Activated naive CD8-positive, alpha-beta T cell treated with anti-CD3 and anti-CD28 coated beads, Interleukin-2, amount 50 U/mL, for 16 hours (primary cell): ENCODE measurements at regions not wholly inside any gene's neighbourhood (a gene's known extent, or its start where the extent isn't known, plus 50 kb on each side); places are given as distances from the start of the nearest gene placed in this dataset.

ENCODE experiments used
- DNase-seq: peaks from one replicate; pipeline ENCODE4 v3.0.0-alpha.2; 2020; ENCODE audit warnings: low read depth, low spot score

- DNase-seq: no peak
Observed at GRCh38 chrX:39875834-39876628, 221.7 kb downstream of the BCOR start.

GRCh38 chrX:39877905-39878304 is 219.9 kb downstream of the BCOR start:
- no peak for DNase-seq

- DNase-seq: no peak
Observed at GRCh38 chrX:39883666-39884065, 214.1 kb downstream of the BCOR start.

DNA sequence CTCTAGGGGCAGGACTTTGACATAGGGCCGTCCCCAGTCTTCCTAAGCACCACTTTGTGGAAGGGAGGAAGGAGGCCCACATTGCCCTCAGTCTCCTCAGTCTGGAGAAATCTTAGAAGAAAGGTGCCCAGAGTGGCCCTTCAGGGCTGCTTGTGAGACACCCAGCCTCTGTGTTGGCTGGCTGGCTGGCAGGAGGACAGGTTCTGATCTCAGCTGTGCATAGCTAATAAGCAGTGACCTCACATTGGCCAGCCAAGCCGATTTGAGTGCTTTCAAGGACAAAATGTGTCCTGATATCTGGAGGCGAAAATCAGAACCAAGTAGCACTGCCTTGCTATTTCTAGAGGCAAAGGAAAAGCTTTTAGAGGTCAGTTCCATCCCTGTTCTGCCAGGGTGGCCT is 211.5 kb downstream of the BCOR start:
- no peak for DNase-seq

GRCh38 chrX:39888730-39889129 is 209.0 kb downstream of the BCOR start:
- DNase-seq: no peak

DNA sequence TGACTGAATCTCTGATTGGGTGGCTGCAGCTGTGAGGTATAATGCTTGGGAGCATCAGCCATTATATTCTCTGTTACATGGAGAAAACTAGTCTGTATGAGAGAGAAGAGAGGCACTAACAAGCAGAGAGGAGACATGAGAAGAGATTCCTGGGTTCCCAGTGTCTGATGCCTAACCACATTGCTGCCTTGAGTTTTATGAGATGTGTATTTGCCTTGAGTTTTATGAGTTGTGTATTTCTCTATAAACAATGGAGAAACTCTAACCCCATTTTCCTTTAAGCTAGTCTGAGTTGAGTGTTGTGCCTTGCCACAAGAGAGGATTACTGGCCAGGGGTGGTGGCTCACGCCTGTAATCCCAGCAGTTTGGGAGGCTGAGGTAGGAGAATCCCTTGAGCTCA is 208.1 kb downstream of the BCOR start:
- DNase-seq: no peak

GRCh38 chrX:39890807-39891206 is 207.0 kb downstream of the BCOR start:
- DNase-seq: no peak

- no peak for DNase-seq
Observed at GRCh38 chrX:39891781-39892180, 206.0 kb downstream of the BCOR start.

GRCh38 chrX:39893417-39894338 is 204.1 kb downstream of the BCOR start:
- no peak for DNase-seq

DNA sequence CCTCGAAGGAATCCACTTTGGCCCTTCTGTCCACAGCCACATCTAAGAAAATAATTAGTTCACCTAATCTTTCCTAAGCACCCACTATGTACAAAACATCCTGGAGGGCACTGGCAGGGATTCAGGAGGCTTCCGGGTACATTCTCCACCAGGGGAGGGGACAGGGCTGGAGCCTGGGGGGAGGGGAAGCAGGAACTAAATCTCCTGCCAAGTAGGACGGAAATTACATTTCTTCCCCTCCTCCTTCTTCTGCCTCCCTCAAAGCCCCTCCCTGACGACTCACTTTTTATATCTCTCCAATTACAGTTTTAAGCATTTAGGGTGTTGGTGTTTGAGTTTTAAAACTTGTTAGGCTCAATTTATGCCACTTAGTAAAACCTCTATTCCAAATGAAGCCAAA is 203.1 kb downstream of the BCOR start:
- no peak for DNase-seq

GRCh38 chrX:39895218-39896110 is 202.3 kb downstream of the BCOR start:
- DNase-seq: no peak

GRCh38 chrX:39896951-39897740 is 200.6 kb downstream of the BCOR start:
- no peak for DNase-seq

DNA sequence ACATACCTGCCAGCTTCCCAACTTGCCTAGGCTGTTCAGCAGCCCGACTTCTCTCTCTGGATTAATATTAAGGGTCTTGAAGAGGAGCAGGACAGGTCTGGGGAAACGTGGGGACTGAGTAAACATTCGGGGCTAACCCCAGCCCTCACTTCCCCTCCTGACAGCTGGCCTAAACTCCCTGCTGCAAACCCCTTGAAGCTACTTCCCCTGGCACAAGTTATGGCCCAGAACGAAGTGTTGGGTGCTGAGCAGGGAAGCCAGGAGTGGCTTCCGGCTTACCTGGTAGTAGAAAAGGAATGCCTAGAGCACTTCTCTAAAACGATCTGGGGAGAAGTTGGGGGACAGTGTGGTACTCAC is 200.0 kb downstream of the BCOR start:
- no peak for DNase-seq

- DNase-seq: no peak
Observed at GRCh38 chrX:39898147-39898546, 199.6 kb downstream of the BCOR start.

DNA sequence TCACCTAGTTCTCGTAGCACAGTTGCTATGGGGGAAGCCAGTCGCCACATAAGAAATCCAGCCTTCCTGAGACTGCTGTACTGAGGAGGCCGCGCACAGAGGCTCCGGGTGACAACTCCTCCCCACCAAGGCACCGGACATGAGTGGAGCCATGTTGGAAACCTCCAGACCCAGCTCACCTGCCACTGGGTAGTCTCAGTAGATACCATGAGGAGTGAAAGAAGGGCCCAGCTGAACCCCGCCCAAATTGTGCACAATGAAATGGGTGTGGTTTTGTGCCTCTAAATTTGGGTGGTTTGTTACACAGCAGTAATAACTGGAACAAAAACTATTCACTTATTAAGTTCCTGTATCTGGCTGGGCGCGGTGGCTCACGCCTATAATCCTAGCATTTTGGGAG is 198.7 kb downstream of the BCOR start:
- no peak for DNase-seq

GRCh38 chrX:39899856-39900776 is 197.6 kb downstream of the BCOR start:
- DNase-seq: no peak

DNA sequence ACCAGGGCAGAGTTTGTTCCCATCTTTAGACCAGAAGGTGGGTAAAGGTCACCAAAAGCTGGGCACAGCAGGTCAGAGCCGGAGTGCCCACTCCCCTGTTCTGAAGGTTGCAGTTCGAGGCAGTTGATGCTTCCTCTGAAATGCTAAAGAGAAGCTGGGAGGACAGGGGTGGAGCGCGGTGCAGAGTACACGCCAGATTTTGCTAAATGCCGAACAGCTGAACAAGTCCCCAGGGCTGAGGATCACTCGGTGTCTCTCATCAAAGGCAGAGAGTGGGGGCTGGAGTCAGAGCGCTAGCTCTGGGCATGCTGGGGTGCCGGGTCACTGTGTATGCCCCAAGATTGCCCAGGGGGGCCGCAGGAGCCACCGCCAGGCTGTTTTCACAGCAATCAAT is 197.0 kb downstream of the BCOR start:
- DNase-seq: no peak

GRCh38 chrX:39903343-39903742 is 194.4 kb downstream of the BCOR start:
- no peak for DNase-seq

- DNase-seq: no peak
Observed at GRCh38 chrX:39903937-39904336, 193.8 kb downstream of the BCOR start.
